IPS-18a (cell line): ENCODE measurements at regions not wholly inside any gene's neighbourhood (a gene's known extent, or its start where the extent isn't known, plus 50 kb on each side); places are given as distances from the start of the nearest gene placed in this dataset.

ENCODE experiments used
- H3K27ac ChIP-seq: one replicate; pipeline ENCODE4 v1.5.1; 2013; ENCODE audit warnings: low read length
- H3K27me3 ChIP-seq: one replicate; pipeline ENCODE4 v1.6.1; 2013; ENCODE audit warnings: mild to moderate bottlenecking, low read length; ENCODE audit not compliant: control insufficient read depth, insufficient read depth
- H3K36me3 ChIP-seq: one replicate; pipeline ENCODE4 v1.6.1; 2013; ENCODE audit warnings: low read depth, low read length; ENCODE audit not compliant: control insufficient read depth
- H3K4me1 ChIP-seq: one replicate; pipeline ENCODE4 v1.6.1; 2013; ENCODE audit warnings: low read depth, low read length; ENCODE audit not compliant: control insufficient read depth
- H3K4me3 ChIP-seq: one replicate; pipeline ENCODE4 v1.5.1; 2013; ENCODE audit warnings: low read length
- H3K9ac ChIP-seq: one replicate; pipeline ENCODE4 v1.6.1; 2013; ENCODE audit warnings: mild to moderate bottlenecking, low read length, moderate library complexity
- H3K9me3 ChIP-seq: one replicate; pipeline ENCODE4 v1.6.1; 2013; ENCODE audit warnings: low read depth, low read length; ENCODE audit not compliant: control insufficient read depth

GRCh38 chr14:101489092-101489760 is 72.1 kb upstream of the DIO3 start:
- Histone ChIP-seq H3K9ac (no peak overlapping the region), H3K27ac (no peak overlapping the region), H3K27me3 (no peaks in the 10 kb centered on the region), H3K4me1 (no peaks in the 10 kb centered on the region), H3K9me3 (no peaks in the 10 kb centered on the region), H3K4me3 (no peak overlapping the region), H3K36me3 (no peaks in the 10 kb centered on the region)

DNA sequence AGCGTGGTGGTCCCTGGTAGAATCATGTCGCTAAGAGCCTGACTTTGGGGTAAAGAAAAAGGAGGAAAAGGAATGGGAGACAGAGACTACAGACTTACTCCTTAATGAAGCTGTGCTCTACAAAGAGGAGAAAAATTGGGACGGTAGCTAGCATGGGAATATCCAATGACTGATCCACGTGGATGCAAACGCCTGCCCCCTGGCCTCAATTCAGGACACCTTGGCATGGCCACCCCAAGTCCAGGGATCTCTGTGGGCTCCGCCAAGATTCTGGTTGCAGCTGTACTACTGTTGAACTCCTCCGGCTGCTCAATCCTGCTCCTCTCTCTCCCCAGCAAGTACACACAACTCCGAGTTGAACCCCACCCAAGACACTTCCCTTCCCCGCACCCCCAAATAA is 70.5 kb upstream of the DIO3 start:
- Histone ChIP-seq H3K4me3 (no peak overlapping the region), H3K36me3 (no peaks in the 10 kb centered on the region)

GRCh38 chr14:101491841-101492240 is 69.5 kb upstream of the DIO3 start:
- no peak overlapping the region for H3K9ac ChIP-seq
- H3K4me3 ChIP-seq: no peak overlapping the region
- H3K36me3 ChIP-seq: no peaks in the 10 kb centered on the region
- no peaks in the 10 kb centered on the region for H3K9me3 ChIP-seq
- no peaks in the 10 kb centered on the region for H3K27me3 ChIP-seq
- no peak overlapping the region for H3K27ac ChIP-seq
- peaks cover 10% of the 10 kb centered on the region for H3K4me1 ChIP-seq

More for the DNA sequence above, 70.5 kb upstream of the DIO3 start:
- Histone ChIP-seq H3K9me3 (no peaks in the 10 kb centered on the region), H3K27me3 (no peaks in the 10 kb centered on the region), H3K4me1 (no peaks in the 10 kb centered on the region), H3K27ac (no peak overlapping the region), H3K9ac (no peak overlapping the region)

DNA sequence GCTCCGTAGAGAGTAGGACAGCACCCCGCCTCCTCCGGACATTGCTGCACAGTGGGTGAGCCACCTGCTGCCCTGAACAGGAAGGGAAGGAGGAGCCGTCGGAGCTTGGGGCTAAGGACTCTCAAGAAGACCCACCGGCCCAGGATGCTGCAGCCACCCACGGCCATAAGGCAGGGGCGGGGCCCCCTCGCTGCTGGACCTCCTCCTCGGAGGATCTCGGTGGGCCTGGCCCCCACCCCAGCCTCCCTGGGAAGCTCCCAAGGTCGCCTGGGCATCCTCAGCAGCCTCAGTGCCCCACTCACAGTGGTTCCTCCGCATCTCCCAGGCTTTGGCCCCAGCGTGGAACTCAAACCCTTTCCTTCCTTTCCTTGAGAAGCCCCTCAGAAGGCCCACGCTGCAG is 68.6 kb upstream of the DIO3 start:
- Histone ChIP-seq H3K4me3 (no peak overlapping the region), H3K4me1 (peaks cover 15% of the 10 kb centered on the region), H3K9me3 (no peaks in the 10 kb centered on the region), H3K27ac (no peak overlapping the region), H3K36me3 (no peaks in the 10 kb centered on the region), H3K27me3 (no peaks in the 10 kb centered on the region), H3K9ac (no peak overlapping the region)

- Histone ChIP-seq H3K9ac (no peak overlapping the region), H3K4me3 (no peak overlapping the region), H3K4me1 (peaks cover 15% of the 10 kb centered on the region), H3K27me3 (no peaks in the 10 kb centered on the region), H3K9me3 (no peaks in the 10 kb centered on the region), H3K27ac (no peak overlapping the region), H3K36me3 (no peaks in the 10 kb centered on the region)
These were observed 66.5 kb upstream of the DIO3 start for GRCh38 chr14:101494826-101495225.

DNA sequence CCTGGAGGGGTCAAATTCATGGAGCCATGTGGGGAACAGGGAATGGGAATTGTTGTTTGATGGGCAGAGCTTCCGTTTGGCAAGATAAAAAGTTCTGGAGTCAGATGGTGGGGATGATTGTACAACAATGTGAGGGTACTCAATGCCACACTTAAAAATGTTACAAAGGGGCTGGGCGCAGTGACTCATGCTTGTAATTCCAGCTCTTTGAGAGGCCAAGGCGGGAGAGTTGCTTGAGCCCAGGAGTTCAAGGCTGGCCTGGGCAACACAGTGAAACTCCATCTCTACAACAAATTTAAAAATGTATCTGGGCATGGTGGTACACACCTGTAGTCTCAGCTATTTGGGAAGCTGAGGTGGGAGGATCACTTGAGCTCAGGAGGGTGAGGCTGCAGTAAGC is 66.0 kb upstream of the DIO3 start:
- Histone ChIP-seq H3K27ac (no peak overlapping the region), H3K9me3 (no peaks in the 10 kb centered on the region), H3K4me1 (peaks cover 15% of the 10 kb centered on the region), H3K4me3 (no peak overlapping the region), H3K9ac (no peak overlapping the region), H3K27me3 (no peaks in the 10 kb centered on the region), H3K36me3 (no peaks in the 10 kb centered on the region)

DNA sequence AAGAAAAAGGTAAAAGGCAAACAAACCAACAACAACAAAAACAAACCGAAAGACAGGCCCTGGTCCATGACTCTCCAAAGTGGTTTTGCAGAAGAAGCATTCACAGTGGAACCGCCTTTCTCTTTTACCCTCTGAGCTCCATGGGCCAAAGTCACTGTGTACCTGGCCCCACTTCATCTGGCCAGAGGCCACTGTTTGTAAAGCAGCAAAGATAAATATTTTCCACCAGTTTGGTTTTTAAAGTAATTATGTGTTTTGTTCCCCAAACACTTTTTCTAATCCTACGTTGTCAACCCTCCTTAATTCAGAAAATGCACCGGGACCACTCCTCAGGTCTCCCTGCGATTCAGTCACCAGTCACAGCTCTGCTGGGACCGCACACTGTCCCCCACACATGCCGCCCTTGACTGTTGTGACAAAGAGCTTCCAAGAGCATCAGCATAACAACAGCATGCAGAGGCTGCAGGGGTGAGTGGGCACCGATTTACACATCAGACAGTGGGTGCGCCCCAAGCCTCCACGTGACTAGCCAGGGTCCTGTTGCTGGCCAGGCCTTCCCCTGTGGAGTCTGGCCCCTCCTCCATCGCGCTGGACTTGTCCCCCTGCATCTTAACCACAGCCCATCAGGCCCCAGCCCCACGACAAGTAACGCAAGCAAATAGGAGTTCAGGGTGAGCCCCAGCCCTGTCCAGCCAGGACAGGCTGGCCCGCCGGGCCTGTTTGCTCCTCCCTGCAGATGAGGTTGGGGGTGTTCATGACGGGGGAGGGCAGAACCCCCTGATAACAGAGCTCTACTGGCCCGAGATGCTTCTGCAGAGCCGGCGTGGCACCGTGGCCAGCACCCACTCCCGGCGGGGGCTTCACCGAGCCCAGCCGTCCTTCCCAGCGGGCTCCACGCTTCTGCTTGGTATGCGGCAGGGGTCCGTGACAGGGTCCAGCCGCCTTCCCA is 65.2 kb upstream of the DIO3 start:
- Histone ChIP-seq H3K9ac (no peak overlapping the region), H3K27ac (no peak overlapping the region), H3K4me3 (no peak overlapping the region), H3K27me3 (no peaks in the 10 kb centered on the region), H3K9me3 (no peaks in the 10 kb centered on the region), H3K4me1 (peaks cover 15% of the 10 kb centered on the region), H3K36me3 (no peaks in the 10 kb centered on the region)

DNA sequence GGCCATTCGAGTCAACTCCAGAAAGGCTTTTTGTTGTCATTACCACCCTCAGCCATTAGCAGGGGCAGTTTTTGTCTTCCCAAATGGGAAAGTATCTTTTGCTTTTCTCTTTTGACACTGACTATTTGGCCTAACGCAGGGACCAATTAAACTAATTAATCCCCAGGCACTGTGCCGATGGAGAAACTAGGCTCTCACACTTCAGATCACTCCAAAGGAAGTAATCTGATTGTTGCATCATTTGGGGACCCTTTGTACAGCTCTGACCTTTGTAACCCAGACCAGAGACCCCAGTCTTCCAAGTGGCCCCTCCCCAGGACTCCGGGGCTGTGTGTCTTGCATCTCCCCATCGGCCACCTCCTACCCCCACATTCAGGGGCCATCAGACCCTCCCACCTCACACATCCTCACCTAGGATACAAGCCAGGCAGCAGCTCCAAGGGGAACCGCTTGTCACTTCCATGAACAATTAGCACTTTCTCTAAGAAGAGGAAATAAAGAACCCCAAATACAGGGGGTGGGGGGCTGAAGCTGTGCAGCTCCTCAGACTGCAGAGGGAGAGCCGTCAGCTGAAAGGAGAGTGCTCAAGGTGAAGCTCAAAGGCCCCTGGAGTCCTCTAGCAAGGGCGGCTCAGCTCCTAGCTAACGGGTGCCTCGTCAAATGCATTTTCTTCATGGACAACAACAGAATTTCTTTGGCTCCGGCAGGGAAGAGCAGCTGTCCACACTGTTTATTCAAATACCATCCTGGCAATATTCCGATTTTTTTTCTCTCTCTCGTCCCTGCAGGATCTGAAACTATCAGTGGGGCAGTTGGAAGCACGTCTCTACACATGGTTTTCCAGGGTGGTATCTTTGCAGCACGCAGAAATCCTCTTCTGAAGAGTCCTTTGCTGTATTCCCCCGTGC is 64.3 kb upstream of the DIO3 start:
- no peaks in the 10 kb centered on the region for H3K27me3 ChIP-seq
- H3K9me3 ChIP-seq: no peaks in the 10 kb centered on the region
- H3K9ac ChIP-seq: no peak overlapping the region
- H3K27ac ChIP-seq: no peak overlapping the region
- no peak overlapping the region for H3K4me3 ChIP-seq
- H3K4me1 ChIP-seq: peaks cover 15% of the 10 kb centered on the region
- H3K36me3 ChIP-seq: no peaks in the 10 kb centered on the region

DNA sequence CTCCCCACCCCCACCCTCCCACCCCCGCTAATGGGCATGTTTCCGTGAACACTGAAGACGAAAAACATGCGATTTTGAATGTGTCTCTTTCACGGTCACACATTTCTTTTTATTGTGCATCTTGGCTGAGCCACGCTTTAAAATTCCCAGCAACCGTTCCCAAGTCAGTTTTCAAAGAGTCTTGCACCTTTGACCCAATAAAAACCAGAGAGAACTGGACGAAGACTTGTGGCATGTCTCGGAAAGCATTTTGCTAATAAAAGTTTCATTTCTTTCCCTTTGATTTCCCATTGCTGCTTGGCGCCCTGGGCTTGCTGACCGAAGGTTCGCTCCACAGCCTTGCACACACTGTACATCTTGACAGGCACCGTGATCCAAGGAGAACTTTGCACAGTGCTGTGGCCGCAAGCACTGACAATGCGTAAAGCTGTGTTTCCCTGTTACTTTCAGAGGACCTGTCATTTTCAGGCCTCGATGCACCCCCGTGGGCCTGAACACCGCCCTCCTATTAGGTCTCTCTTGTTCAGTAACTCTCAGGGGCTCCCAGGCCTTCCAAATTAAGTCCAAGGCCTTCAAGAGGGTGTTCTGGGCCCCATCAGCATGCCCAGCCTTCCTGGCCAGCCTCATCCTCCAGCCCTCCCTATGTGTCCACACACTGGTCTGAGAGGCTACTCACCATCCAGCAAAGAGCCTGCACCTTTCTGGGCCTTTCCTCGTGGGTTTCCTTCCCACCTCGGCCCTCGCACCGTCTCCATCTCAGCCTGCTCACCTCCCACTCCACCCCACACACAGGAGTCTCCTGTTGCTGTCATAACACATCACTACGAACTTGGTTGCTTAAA is 63.4 kb upstream of the DIO3 start:
- no peaks in the 10 kb centered on the region for H3K27me3 ChIP-seq
- H3K9ac ChIP-seq: no peak overlapping the region
- no peak overlapping the region for H3K4me3 ChIP-seq
- no peaks in the 10 kb centered on the region for H3K9me3 ChIP-seq
- peaks cover 15% of the 10 kb centered on the region for H3K4me1 ChIP-seq
- H3K36me3 ChIP-seq: no peaks in the 10 kb centered on the region
- no peak overlapping the region for H3K27ac ChIP-seq

GRCh38 chr14:101498526-101498860 is 62.8 kb upstream of the DIO3 start:
- H3K27me3 ChIP-seq: no peaks in the 10 kb centered on the region

DNA sequence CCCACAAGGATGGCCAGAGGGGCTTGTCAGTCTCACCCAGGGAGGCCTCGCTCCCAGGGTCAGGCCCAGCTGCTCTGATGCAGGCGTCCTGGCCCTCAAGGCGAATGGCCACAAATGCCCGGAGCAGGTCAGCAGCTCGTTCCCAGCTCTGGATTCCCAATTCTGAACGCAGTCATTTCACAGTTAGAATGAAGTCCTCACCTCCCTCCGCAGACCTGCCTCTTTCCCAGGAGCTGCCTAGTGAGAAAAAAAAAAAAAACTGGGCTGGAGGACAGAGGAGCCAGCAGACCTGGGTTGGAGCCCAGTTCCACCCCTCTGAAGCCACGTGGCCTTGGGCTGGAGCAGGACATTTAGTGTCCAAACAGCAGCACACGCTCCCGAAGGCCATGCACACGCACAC is 62.2 kb upstream of the DIO3 start:
- Histone ChIP-seq H3K9me3 (no peaks in the 10 kb centered on the region), H3K9ac (no peak overlapping the region), H3K36me3 (no peaks in the 10 kb centered on the region), H3K27ac (no peak overlapping the region), H3K4me3 (no peak overlapping the region), H3K27me3 (no peaks in the 10 kb centered on the region), H3K4me1 (peaks cover 15% of the 10 kb centered on the region)

More at GRCh38 chr14:101498526-101498860, 62.8 kb upstream of the DIO3 start:
- no peak overlapping the region for H3K27ac ChIP-seq
- H3K9ac ChIP-seq: no peak overlapping the region
- no peaks in the 10 kb centered on the region for H3K36me3 ChIP-seq
- no peak overlapping the region for H3K4me3 ChIP-seq
- no peaks in the 10 kb centered on the region for H3K9me3 ChIP-seq
- peaks cover 15% of the 10 kb centered on the region for H3K4me1 ChIP-seq
